ENCODE measurements at regions not wholly inside any gene's neighbourhood (a gene's known extent, or its start where the extent isn't known, plus 50 kb on each side); places are given as distances from the start of the nearest gene placed in this dataset.

- no peak overlapping the region for H3K4me3 ChIP-seq
- peaks cover 0 to 8% (median 0%) of the 10 kb centered on the region in 7 donors for H3K27me3 ChIP-seq (replicated peaks in 1 of 7)
- no peaks in the 10 kb centered on the region for H3K36me3 ChIP-seq
- no peak for DNase-seq
- intact Hi-C loops (cut with DNase I; ENCODE audit: low total_unique reads) = no loop called here
- no peaks in the 10 kb centered on the region for H3K4me1 ChIP-seq
- TF ChIP-seq POLR2AphosphoS5 (IDR thresholded peaks at IDR 0.05) (no peak), POLR2A (IDR thresholded peaks at IDR 0.05) (no peak), CTCF (IDR thresholded peaks at IDR 0.05 in 8 of 11, conservative IDR thresholded peaks at IDR 0.05 in 3 of 11) (no peak)
- H3K9me3 ChIP-seq = no peaks in the 10 kb centered on the region
- no peak overlapping the region for H3K27ac ChIP-seq
- 84 to 92% (median 88%) methylated on average over 3 of the region's 3 CpGs for WGBS, 5 donors
Measured at GRCh38 chr2:72011370-72011689, 136.3 kb downstream of the CYP26B1 start.

- DNase-seq = no peak
- H3K27me3 ChIP-seq (replicated peaks in 1 of 7) = peaks cover 0 to 8% (median 0%) of the 10 kb centered on the region in 7 donors
- intact Hi-C loops (cut with DNase I; ENCODE audit: low total_unique reads) = no loop called here
- no peaks in the 10 kb centered on the region for H3K4me1 ChIP-seq
- no peak for TF ChIP-seq POLR2AphosphoS5 (IDR thresholded peaks at IDR 0.05)
- TF ChIP-seq CTCF (IDR thresholded peaks at IDR 0.05 in 8 of 11, conservative IDR thresholded peaks at IDR 0.05 in 3 of 11) = no peak
- TF ChIP-seq POLR2A (IDR thresholded peaks at IDR 0.05) = no peak
- WGBS, 5 donors = 66 to 72% (median 69%) methylated on average over 12 to 13 of the region's 13 CpGs
- H3K27ac ChIP-seq = no peak overlapping the region
- H3K4me3 ChIP-seq = no peak overlapping the region
- H3K9me3 ChIP-seq = no peaks in the 10 kb centered on the region
- no peaks in the 10 kb centered on the region for H3K36me3 ChIP-seq
Measured at GRCh38 chr2:72010647-72011369, 136.9 kb downstream of the CYP26B1 start.

- no peak overlapping the region for H3K4me3 ChIP-seq
- DNase-seq = no peak
- H3K4me1 ChIP-seq = no peaks in the 10 kb centered on the region
- WGBS, 5 donors = 85 to 94% (median 89%) methylated on average over 10 of the region's 10 CpGs
- H3K27me3 ChIP-seq (replicated peaks in 1 of 7) = peaks cover 0 to 13% (median 0%) of the 10 kb centered on the region in 7 donors
- intact Hi-C loops (cut with DNase I; ENCODE audit: low total_unique reads) = loop anchor here (10.0 kb wide), 1 partner anchor 204 kb away; no protein-coding TSS in a partner anchor
- no peaks in the 10 kb centered on the region for H3K36me3 ChIP-seq
- TF ChIP-seq POLR2AphosphoS5 (IDR thresholded peaks at IDR 0.05) (no peak), POLR2A (IDR thresholded peaks at IDR 0.05) (no peak), CTCF (IDR thresholded peaks at IDR 0.05 in 8 of 11, conservative IDR thresholded peaks at IDR 0.05 in 3 of 11) (no peak)
- H3K9me3 ChIP-seq = no peaks in the 10 kb centered on the region
- no peak overlapping the region for H3K27ac ChIP-seq
Measured at GRCh38 chr2:72008608-72009007, 139.1 kb downstream of the CYP26B1 start.

- H3K4me1 ChIP-seq = no peaks in the 10 kb centered on the region
- TF ChIP-seq CTCF (IDR thresholded peaks at IDR 0.05 in 8 of 11, conservative IDR thresholded peaks at IDR 0.05 in 3 of 11) (no peak), POLR2AphosphoS5 (IDR thresholded peaks at IDR 0.05) (no peak), POLR2A (IDR thresholded peaks at IDR 0.05) (no peak)
- H3K27me3 ChIP-seq (replicated peaks in 1 of 7) = peaks cover 0 to 15% (median 0%) of the 10 kb centered on the region in 7 donors
- intact Hi-C loops (cut with DNase I; ENCODE audit: low total_unique reads) = loop anchor here (10.0 kb wide), 1 partner anchor 203 kb away; no protein-coding TSS in a partner anchor
- H3K36me3 ChIP-seq = no peaks in the 10 kb centered on the region
- H3K27ac ChIP-seq = no peak overlapping the region
- no peak overlapping the region for H3K4me3 ChIP-seq
- H3K9me3 ChIP-seq = no peaks in the 10 kb centered on the region
- DNase-seq = no peak
- 68 to 82% (median 71%) methylated on average over 9 of the region's 9 CpGs for WGBS, 5 donors
Measured at GRCh38 chr2:72007402-72007801, 140.3 kb downstream of the CYP26B1 start.

Data from spleen (tissue), 11 donors.